BLaER1 treated with 17β-estradiol and CSF1 and Interleukin-3, amounts not matched to agents 10 nM and 100 nM (cell line): ENCODE measurements at regions not wholly inside any gene's neighbourhood (a gene's known extent, or its start where the extent isn't known, plus 50 kb on each side); places are given as distances from the start of the nearest gene placed in this dataset.

Experiments used
- H3K27ac ChIP-seq, 11 experiments: shearing (Covaris generic); formaldehyde crosslinking; 2 replicates each; pipeline ENCODE4 v1.8.1; 2022
- H3K27me3 ChIP-seq, 11 experiments: shearing (Covaris generic); formaldehyde crosslinking; 2 replicates each; pipeline ENCODE4 v1.8.1; 2022
- H3K36me3 ChIP-seq, 11 experiments: shearing (Covaris generic); formaldehyde crosslinking; 2 replicates each; pipeline ENCODE4 v1.8.1; 2022
- H3K4me1 ChIP-seq, 10 experiments: shearing (Covaris generic); formaldehyde crosslinking; 2 replicates each; pipeline ENCODE4 v1.8.1; 2022
- H3K4me2 ChIP-seq, 11 experiments: shearing (Covaris generic); formaldehyde crosslinking; 2 replicates each; pipeline ENCODE4 v1.8.1; 2022
- H3K4me3 ChIP-seq, 10 experiments: shearing (Covaris generic); formaldehyde crosslinking; 2 replicates each; pipeline ENCODE4 v1.8.1; 2022
- H3K9ac ChIP-seq, 11 experiments: shearing (Covaris generic); formaldehyde crosslinking; 2 replicates each; pipeline ENCODE4 v1.8.1; 2022
- H3K9me3 ChIP-seq, 11 experiments: shearing (Covaris generic); formaldehyde crosslinking; replicated peaks in 1 of 11; 2 replicates each; pipeline ENCODE4 v1.8.1; 2022
- H4K20me1 ChIP-seq, 11 experiments: shearing (Covaris generic); formaldehyde crosslinking; 2 replicates each; pipeline ENCODE4 v1.8.1; 2022
- Cebpa-rat ChIP-seq, 11 experiments: shearing (Covaris generic); IDR thresholded peaks; 2 replicates each; pipeline ENCODE4 v1.8.1; 2022

DNA sequence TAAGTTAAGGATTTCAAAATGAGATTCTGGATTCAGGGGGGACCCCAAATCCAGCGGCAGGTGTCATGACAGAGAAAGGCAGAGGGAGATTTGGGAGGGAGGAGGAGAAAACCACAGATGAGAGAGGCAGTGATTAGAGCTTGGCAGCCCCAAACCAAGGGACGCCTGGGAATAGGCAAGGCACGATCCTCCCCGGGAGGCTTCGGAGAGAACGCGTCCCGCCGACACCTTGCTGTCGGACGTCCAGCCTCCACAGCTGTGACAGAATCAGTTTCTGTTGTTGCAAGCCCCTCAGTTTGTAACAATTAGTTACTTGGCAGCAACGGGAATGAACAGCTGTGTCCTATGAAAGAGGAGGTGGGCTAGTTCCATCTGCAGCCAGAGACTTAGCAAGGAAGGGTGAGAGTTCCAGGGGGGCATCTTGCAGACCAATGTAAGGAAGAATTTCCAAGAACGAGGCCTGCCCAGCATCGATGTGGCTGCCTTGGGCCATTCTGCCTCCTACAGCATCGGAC is 110.7 kb upstream of the SDK2 start:
- Histone ChIP-seq H3K27me3 (no peaks in the 10 kb centered on the region), H3K36me3 (no peaks in the 10 kb centered on the region)
- no peak for TF ChIP-seq Cebpa-rat (IDR thresholded peaks at IDR 0.05)

GRCh38 chr17:73757420-73757819 is 113.2 kb upstream of the SDK2 start:
- Histone ChIP-seq H3K27ac (peak overlapping the region in 3 of 11 experiments; percentile 17 to 58 (median 30); a peak in 5 of 22 replicates), H3K4me3 (no peak overlapping the region), H3K27me3 (no peaks in the 10 kb centered on the region), H3K4me2 (peak overlapping the region; percentile 26 to 68 (median 57); a peak in 21 of 22 replicates), H3K4me1 (peaks cover 45 to 74% (median 72%) of the 10 kb centered on the region in 10 experiments), H3K9ac (no peak overlapping the region), H3K9me3 (no peaks in the 10 kb centered on the region), H4K20me1 (no peaks in the 10 kb centered on the region; a peak in 1 of 22 replicates), H3K36me3 (no peaks in the 10 kb centered on the region)
- no peak for TF ChIP-seq Cebpa-rat (IDR thresholded peaks at IDR 0.05)

More for the DNA sequence above, 110.7 kb upstream of the SDK2 start:
- no peak overlapping the region for H3K4me2 ChIP-seq
- no peak overlapping the region for H3K27ac ChIP-seq
- peaks cover 33 to 55% (median 52%) of the 10 kb centered on the region in 10 experiments for H3K4me1 ChIP-seq
- H4K20me1 ChIP-seq = no peaks in the 10 kb centered on the region; a peak in 1 of 22 replicates
- H3K9ac ChIP-seq = no peak overlapping the region
- H3K4me3 ChIP-seq = no peak overlapping the region
- H3K9me3 ChIP-seq = no peaks in the 10 kb centered on the region

DNA sequence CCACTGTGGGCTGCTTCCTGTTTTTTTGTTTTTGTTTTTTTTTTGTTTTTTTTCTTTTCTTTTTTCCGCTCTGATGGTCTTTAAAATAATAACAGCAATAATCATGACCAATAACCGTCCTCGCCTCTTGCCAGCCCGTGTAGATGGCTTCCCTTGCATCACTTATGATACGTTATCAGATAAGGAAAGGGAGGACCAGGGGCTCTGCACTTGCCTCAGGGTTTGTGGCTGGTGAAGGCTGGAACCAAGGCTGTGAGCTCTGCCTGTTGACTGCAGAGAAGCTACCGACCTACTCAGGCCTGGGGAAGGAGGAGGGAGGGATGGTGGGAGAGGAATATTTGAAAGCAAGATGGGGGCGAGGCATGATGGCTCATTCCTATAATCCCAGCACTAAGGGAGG is 114.0 kb upstream of the SDK2 start:
- Histone ChIP-seq H4K20me1 (no peaks in the 10 kb centered on the region; a peak in 1 of 22 replicates), H3K4me2 (peak overlapping the region in 10 of 11 experiments; percentile 20 to 83 (median 69); a peak in 16 of 22 replicates), H3K36me3 (no peaks in the 10 kb centered on the region), H3K4me1 (peaks cover 45 to 74% (median 71%) of the 10 kb centered on the region in 10 experiments), H3K4me3 (no peak overlapping the region), H3K9ac (no peak overlapping the region), H3K27ac (peak overlapping the region in 4 of 11 experiments; percentile 9 to 56 (median 46); a peak in 7 of 22 replicates), H3K27me3 (no peaks in the 10 kb centered on the region), H3K9me3 (no peaks in the 10 kb centered on the region)
- TF ChIP-seq Cebpa-rat (IDR thresholded peaks at IDR 0.05) = no peak

GRCh38 chr17:73759324-73759723 is 115.1 kb upstream of the SDK2 start:
- no peak overlapping the region for H3K27ac ChIP-seq
- H3K27me3 ChIP-seq = no peaks in the 10 kb centered on the region

GRCh38 chr17:73759734-73760438 is 115.6 kb upstream of the SDK2 start:
- Histone ChIP-seq H4K20me1 (no peaks in the 10 kb centered on the region; a peak in 1 of 22 replicates), H3K36me3 (no peaks in the 10 kb centered on the region), H3K9ac (no peak overlapping the region), H3K4me2 (peak overlapping the region; percentile 52 to 83 (median 69)), H3K9me3 (no peaks in the 10 kb centered on the region), H3K27ac (no peak overlapping the region), H3K4me3 (no peak overlapping the region), H3K27me3 (no peaks in the 10 kb centered on the region), H3K4me1 (peaks cover 45 to 68% (median 64%) of the 10 kb centered on the region in 10 experiments)
- TF ChIP-seq Cebpa-rat (IDR thresholded peaks at IDR 0.05) = no peak

More at GRCh38 chr17:73759324-73759723, 115.1 kb upstream of the SDK2 start:
- Histone ChIP-seq H3K4me3 (no peak overlapping the region), H4K20me1 (no peaks in the 10 kb centered on the region; a peak in 1 of 22 replicates), H3K4me1 (peaks cover 45 to 68% (median 64%) of the 10 kb centered on the region in 10 experiments), H3K9ac (no peak overlapping the region), H3K4me2 (peak overlapping the region; percentile 52 to 83 (median 69)), H3K9me3 (no peaks in the 10 kb centered on the region), H3K36me3 (no peaks in the 10 kb centered on the region)
- TF ChIP-seq Cebpa-rat (IDR thresholded peaks at IDR 0.05) = no peak

GRCh38 chr17:73760439-73760758 is 116.2 kb upstream of the SDK2 start:
- H3K27me3 ChIP-seq = no peaks in the 10 kb centered on the region
- no peaks in the 10 kb centered on the region for H3K9me3 ChIP-seq
- peaks cover 45 to 68% (median 64%) of the 10 kb centered on the region in 10 experiments for H3K4me1 ChIP-seq
- no peak for TF ChIP-seq Cebpa-rat (IDR thresholded peaks at IDR 0.05)
- no peak overlapping the region for H3K4me3 ChIP-seq
- peak overlapping the region; percentile 52 to 83 (median 69) for H3K4me2 ChIP-seq
- no peak overlapping the region for H3K27ac ChIP-seq
- H4K20me1 ChIP-seq = no peaks in the 10 kb centered on the region; a peak in 1 of 22 replicates
- H3K9ac ChIP-seq = no peak overlapping the region
- no peaks in the 10 kb centered on the region for H3K36me3 ChIP-seq

- Histone ChIP-seq H3K27ac (no peak overlapping the region), H3K4me3 (no peak overlapping the region), H4K20me1 (no peaks in the 10 kb centered on the region; a peak in 1 of 22 replicates), H3K9me3 (no peaks in the 10 kb centered on the region), H3K4me2 (peak overlapping the region in 1 of 11 experiments; percentile 13; a peak in 1 of 22 replicates), H3K4me1 (peaks cover 15 to 57% (median 48%) of the 10 kb centered on the region in 10 experiments), H3K36me3 (no peaks in the 10 kb centered on the region), H3K9ac (no peak overlapping the region), H3K27me3 (no peaks in the 10 kb centered on the region)
- no peak for TF ChIP-seq Cebpa-rat (IDR thresholded peaks at IDR 0.05)
Measured at GRCh38 chr17:73765824-73766563, 121.7 kb upstream of the SDK2 start.

GRCh38 chr17:73767696-73768095 is 123.5 kb upstream of the SDK2 start:
- H3K9me3 ChIP-seq = no peaks in the 10 kb centered on the region
- no peak overlapping the region for H3K27ac ChIP-seq
- H3K9ac ChIP-seq = no peak overlapping the region
- no peaks in the 10 kb centered on the region; a peak in 1 of 22 replicates for H4K20me1 ChIP-seq
- no peak overlapping the region for H3K4me3 ChIP-seq
- H3K4me1 ChIP-seq = peaks cover 14 to 49% (median 38%) of the 10 kb centered on the region in 10 experiments
- no peak for TF ChIP-seq Cebpa-rat (IDR thresholded peaks at IDR 0.05)
- H3K4me2 ChIP-seq = peak overlapping the region in 8 of 11 experiments; percentile 5 to 51 (median 34); a peak in 13 of 22 replicates
- H3K36me3 ChIP-seq = no peaks in the 10 kb centered on the region
- H3K27me3 ChIP-seq = no peaks in the 10 kb centered on the region

DNA sequence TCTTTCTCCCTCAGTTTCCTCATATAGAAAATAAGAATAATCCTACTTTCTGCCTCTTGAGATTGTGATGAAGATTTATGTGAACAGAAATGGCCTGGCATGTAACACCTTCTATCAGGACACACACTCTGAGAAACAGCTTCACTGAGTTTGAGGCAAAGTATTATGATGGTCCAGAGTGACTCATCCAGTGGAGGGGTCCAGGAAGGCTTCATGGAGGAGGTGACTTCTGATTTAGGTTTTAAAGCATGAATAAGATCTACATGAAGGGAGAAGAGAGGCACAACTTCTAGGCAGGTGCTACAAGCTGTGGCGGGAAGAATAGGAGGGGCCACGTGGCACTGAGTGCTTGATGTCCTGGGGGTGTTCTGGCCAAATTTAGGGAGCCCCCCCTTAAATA is 124.4 kb upstream of the SDK2 start:
- no peaks in the 10 kb centered on the region; a peak in 1 of 22 replicates for H4K20me1 ChIP-seq
- peaks cover 22 to 52% (median 41%) of the 10 kb centered on the region in 10 experiments for H3K4me1 ChIP-seq
- no peaks in the 10 kb centered on the region for H3K36me3 ChIP-seq
- TF ChIP-seq Cebpa-rat (IDR thresholded peaks at IDR 0.05) = no peak
- no peak overlapping the region for H3K4me3 ChIP-seq
- no peak overlapping the region for H3K4me2 ChIP-seq
- H3K9ac ChIP-seq = no peak overlapping the region
- no peaks in the 10 kb centered on the region for H3K9me3 ChIP-seq
- H3K27me3 ChIP-seq = no peaks in the 10 kb centered on the region
- H3K27ac ChIP-seq = no peak overlapping the region
